K562 (cell line): ENCODE measurements at regions not wholly inside any gene's neighbourhood (a gene's known extent, or its start where the extent isn't known, plus 50 kb on each side); places are given as distances from the start of the nearest gene placed in this dataset. TPM values are rescaled to one million over a fixed set of nuclear protein-coding genes. Genes with fewer than 3 reads are reported as not detected.

ENCODE experiments used
- microRNA counts: library from miRNA; unstranded; fragments of <30 nt; microRNA quantifications from one replicate; lab custom pipeline; 2016
- microRNA-seq: library from miRNA; unstranded; fragments of <30 nt; microRNA quantifications from one replicate; pipeline ENCODE4, GENCODE V29; 2018; ENCODE audit warnings: borderline microRNAs expressed
- small RNA-seq: library from RNA; depleted of rRNA; stranded (forward); fragments of <200 nt; gene quantifications from one replicate; pipeline ENCODE3, GENCODE V24; 2014

MicroRNAs in the stretch of these regions (microRNA counts, 767-probe panel; counts per million panel counts)
- microRNA hsa-miR-145-5p (lab: Ali Mortazavi, UCI) = 4,235 counts per million, percentile 83 among the panel's probes with 10 or more counts

Small RNA genes in the stretch of these regions (microRNA-seq; reads per million reads assigned to microRNA genes)
- 78.8 reads per million, percentile 78 among the genes with 10 or more reads in this experiment for gene MIR145

Small RNA genes in the stretch of these regions (small RNA-seq; reads per million reads assigned to genes)
- not detected for gene MIR145
